ENCODE measurements at regions not wholly inside any gene's neighbourhood (a gene's known extent, or its start where the extent isn't known, plus 50 kb on each side); places are given as distances from the start of the nearest gene placed in this dataset.

DNA sequence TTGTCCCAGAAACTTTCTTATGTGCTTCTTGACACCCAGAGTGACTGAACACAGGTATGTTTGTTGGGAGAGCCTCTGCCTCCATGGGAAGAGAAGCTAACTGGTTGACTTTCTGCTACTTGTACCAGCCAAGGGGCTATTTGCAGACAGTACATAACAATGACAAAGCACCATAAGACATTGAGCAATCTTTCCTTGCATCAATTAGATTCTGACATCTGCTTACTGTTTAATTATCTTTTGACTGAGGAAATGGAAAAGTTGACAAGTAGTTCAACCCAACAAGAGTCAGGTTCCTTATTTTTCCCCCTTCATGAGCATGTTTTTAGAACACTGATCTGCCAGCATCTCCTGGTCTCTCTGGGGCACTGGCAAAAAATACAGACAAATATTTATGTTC lies 157.7 kb downstream of the RPLP1 start:
- TF ChIP-seq, protein P1, sequence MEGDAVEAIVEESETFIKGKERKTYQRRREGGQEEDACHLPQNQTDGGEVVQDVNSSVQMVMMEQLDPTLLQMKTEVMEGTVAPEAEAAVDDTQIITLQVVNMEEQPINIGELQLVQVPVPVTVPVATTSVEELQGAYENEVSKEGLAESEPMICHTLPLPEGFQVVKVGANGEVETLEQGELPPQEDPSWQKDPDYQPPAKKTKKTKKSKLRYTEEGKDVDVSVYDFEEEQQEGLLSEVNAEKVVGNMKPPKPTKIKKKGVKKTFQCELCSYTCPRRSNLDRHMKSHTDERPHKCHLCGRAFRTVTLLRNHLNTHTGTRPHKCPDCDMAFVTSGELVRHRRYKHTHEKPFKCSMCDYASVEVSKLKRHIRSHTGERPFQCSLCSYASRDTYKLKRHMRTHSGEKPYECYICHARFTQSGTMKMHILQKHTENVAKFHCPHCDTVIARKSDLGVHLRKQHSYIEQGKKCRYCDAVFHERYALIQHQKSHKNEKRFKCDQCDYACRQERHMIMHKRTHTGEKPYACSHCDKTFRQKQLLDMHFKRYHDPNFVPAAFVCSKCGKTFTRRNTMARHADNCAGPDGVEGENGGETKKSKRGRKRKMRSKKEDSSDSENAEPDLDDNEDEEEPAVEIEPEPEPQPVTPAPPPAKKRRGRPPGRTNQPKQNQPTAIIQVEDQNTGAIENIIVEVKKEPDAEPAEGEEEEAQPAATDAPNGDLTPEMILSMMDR (IDR thresholded peaks at IDR 0.05; ENCODE audit: partially characterized antibody, unreplicated experiment), result no peak
- Mint-ChIP-seq H3K4me3 (ENCODE audit: unreplicated experiment) (no peak overlapping the region), H3K4me1 (ENCODE audit: low read depth, unreplicated experiment) (no peaks in the 10 kb centered on the region), H3K36me3 (ENCODE audit: unreplicated experiment) (peaks cover 5% of the 10 kb centered on the region), H3K27me3 (ENCODE audit: unreplicated experiment) (peaks cover 3% of the 10 kb centered on the region), H3K9me3 (ENCODE audit: unreplicated experiment) (peaks cover 7% of the 10 kb centered on the region), H3K27ac (ENCODE audit: unreplicated experiment) (no peak overlapping the region)
- no peak for DNase-seq

DNA sequence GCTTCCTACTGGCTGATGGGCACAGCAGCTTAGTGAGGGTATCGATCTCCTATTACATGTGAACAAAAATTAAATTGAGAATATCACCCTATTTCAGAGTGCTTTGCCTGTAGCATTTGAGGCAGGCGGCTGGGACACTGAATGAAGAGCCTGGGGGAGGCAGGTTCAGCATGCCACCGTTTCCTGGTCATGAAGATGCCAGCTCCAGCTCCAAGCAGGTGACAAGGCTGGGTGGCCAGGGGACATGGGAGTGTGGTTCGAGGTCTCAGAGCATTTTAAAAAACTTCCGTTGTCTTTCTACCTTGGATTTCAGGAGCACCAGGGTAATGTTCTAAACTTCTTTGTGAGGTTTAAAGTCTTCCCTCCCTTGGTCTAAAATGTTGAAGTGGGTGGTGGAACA lies 158.2 kb downstream of the RPLP1 start:
- no peak overlapping the region for H3K27ac Mint-ChIP-seq (ENCODE audit: unreplicated experiment)
- H3K9me3 Mint-ChIP-seq (ENCODE audit: unreplicated experiment), result peaks cover 7% of the 10 kb centered on the region
- H3K36me3 Mint-ChIP-seq (ENCODE audit: unreplicated experiment), result peaks cover 5% of the 10 kb centered on the region
- TF ChIP-seq, protein P1 (IDR thresholded peaks at IDR 0.05; ENCODE audit: partially characterized antibody, unreplicated experiment), result no peak
- no peaks in the 10 kb centered on the region for H3K4me1 Mint-ChIP-seq (ENCODE audit: low read depth, unreplicated experiment)
- DNase-seq, result no peak
- H3K27me3 Mint-ChIP-seq (ENCODE audit: unreplicated experiment), result peaks cover 6% of the 10 kb centered on the region
- H3K4me3 Mint-ChIP-seq (ENCODE audit: unreplicated experiment), result no peak overlapping the region

DNA sequence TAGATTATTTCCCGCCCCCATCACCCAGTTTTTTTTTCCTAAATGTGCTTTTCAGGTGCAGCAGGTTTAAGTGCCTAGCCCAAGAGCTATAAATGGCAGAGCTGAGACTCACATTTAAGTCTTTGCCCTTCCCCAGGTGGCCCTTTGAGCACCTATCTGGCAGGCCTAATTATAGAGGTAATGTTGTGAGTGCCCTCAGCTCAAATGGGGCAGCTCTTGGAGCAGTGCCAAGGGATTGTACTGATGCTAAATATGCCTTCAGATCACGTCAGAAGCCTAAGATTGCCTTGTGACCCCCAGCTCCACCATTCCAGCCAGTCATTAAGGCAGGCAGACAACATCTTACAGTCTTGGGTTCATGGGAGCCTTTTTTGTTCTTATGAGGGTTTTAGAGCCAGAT lies 159.5 kb downstream of the RPLP1 start:
- H3K27me3 Mint-ChIP-seq (ENCODE audit: unreplicated experiment), result peaks cover 6% of the 10 kb centered on the region
- H3K4me3 Mint-ChIP-seq (ENCODE audit: unreplicated experiment), result no peak overlapping the region
- H3K4me1 Mint-ChIP-seq (ENCODE audit: low read depth, unreplicated experiment), result no peaks in the 10 kb centered on the region
- TF ChIP-seq, protein P1 (IDR thresholded peaks at IDR 0.05; ENCODE audit: partially characterized antibody, unreplicated experiment), result no peak
- DNase-seq, result no peak
- no peak overlapping the region for H3K27ac Mint-ChIP-seq (ENCODE audit: unreplicated experiment)
- H3K36me3 Mint-ChIP-seq (ENCODE audit: unreplicated experiment), result peaks cover 5% of the 10 kb centered on the region
- peaks cover 7% of the 10 kb centered on the region for H3K9me3 Mint-ChIP-seq (ENCODE audit: unreplicated experiment)

DNA sequence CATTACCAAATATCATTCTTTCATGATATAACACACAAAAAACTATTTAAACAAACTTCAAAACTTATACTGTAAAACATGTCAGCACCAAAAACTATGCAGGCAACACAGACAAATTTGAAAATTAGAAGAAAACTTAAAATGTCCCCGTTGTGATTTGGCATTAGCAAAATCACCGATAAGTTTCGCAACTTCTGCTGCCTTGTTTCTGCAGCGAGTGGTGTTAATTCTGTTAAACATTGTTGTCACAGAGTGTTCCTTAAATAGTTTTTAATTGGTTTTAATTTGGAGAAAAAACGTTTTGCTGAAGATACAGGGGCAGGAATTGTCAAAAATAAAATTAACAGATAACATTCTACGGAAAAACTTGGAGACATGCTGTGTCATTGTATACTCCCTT lies 160.6 kb downstream of the RPLP1 start:
- no peak for DNase-seq
- no peak overlapping the region for H3K4me3 Mint-ChIP-seq (ENCODE audit: unreplicated experiment)
- peaks cover 6% of the 10 kb centered on the region for H3K27me3 Mint-ChIP-seq (ENCODE audit: unreplicated experiment)
- H3K36me3 Mint-ChIP-seq (ENCODE audit: unreplicated experiment), result no peaks in the 10 kb centered on the region
- H3K27ac Mint-ChIP-seq (ENCODE audit: unreplicated experiment), result no peak overlapping the region
- H3K9me3 Mint-ChIP-seq (ENCODE audit: unreplicated experiment), result peaks cover 7% of the 10 kb centered on the region
- TF ChIP-seq, protein P1 (IDR thresholded peaks at IDR 0.05; ENCODE audit: partially characterized antibody, unreplicated experiment), result no peak
- H3K4me1 Mint-ChIP-seq (ENCODE audit: low read depth, unreplicated experiment), result no peaks in the 10 kb centered on the region

DNA sequence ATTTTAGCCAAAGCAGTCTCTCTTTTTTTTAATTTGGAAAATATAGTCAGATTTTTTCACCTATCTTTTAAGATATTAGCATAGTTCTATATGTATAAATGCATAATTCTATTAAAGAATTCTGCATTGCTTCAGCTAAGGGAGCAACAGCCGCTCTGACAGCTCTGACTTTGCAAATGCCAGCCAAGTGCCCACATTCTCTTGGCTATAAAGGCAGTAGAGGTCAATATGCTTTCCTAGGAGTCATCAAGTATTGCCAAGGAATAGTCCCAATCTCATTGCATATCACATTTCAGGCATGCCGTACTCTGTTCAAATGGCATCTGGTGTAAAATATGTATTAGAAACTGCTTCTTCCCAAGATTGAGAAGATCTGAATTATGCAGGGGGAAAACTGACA lies 161.4 kb downstream of the RPLP1 start:
- H3K27ac Mint-ChIP-seq (ENCODE audit: unreplicated experiment), result no peak overlapping the region
- TF ChIP-seq, protein P1 (IDR thresholded peaks at IDR 0.05; ENCODE audit: partially characterized antibody, unreplicated experiment), result no peak
- DNase-seq, result no peak
- H3K36me3 Mint-ChIP-seq (ENCODE audit: unreplicated experiment), result no peaks in the 10 kb centered on the region
- H3K4me3 Mint-ChIP-seq (ENCODE audit: unreplicated experiment), result no peak overlapping the region
- peaks cover 2% of the 10 kb centered on the region for H3K9me3 Mint-ChIP-seq (ENCODE audit: unreplicated experiment)
- H3K27me3 Mint-ChIP-seq (ENCODE audit: unreplicated experiment), result peaks cover 6% of the 10 kb centered on the region
- H3K4me1 Mint-ChIP-seq (ENCODE audit: low read depth, unreplicated experiment), result no peaks in the 10 kb centered on the region

Measured in glutamatergic neuron (in vitro differentiated cells).